HCT116 (cell line): ENCODE measurements at regions not wholly inside any gene's neighbourhood (a gene's known extent, or its start where the extent isn't known, plus 50 kb on each side); places are given as distances from the start of the nearest gene placed in this dataset.

ENCODE experiments used
- ATAC-seq: fragments of 200-7000 bp; cut with Tn5 transposase; 2 replicates; pipeline ENCODE4 v1.9.1; 2020; ENCODE audit warnings: mild to moderate bottlenecking, moderate library complexity
- BruUV-seq: library from RNA; stranded (reverse); fragments of 400-500 nt; replicated peaks from 2 replicates; lab custom pipeline; 2021; lab: Mats Ljungman, UMichigan
- CTCF ChIA-PET: fragments of 300-600 bp; sonication (Branson Sonifier 250); formaldehyde crosslinking; loops from one replicate; lab custom pipeline; 2021; ENCODE audit warnings: antibody characterized with exemption; lab: Charles Lee
- POLR2A ChIA-PET: fragments of 300-600, 350-600 bp; sonication (Branson Sonifier 250); formaldehyde crosslinking; loops from one replicate; lab custom pipeline; 2021; ENCODE audit warnings: antibody characterized with exemption; lab: Charles Lee
- RAD21 ChIA-PET, 2 experiments: fragments of 300-600 bp; sonication (Branson Sonifier 250); formaldehyde crosslinking; loops; one replicate each; lab custom pipeline; 2023; ENCODE audit warnings: low total read pairs in 2 of 2; ENCODE audit not compliant: uncharacterized antibody in 2 of 2, unreplicated experiment in 2 of 2, low non-redundant PET in 1 of 2; lab: Charles Lee
- DNase-seq: peaks from one replicate; pipeline ENCODE4 v3.0.0-alpha.2; 2010; ENCODE audit warnings: low read depth, low spot score
- H2AFZ ChIP-seq: fragments of 200-600 bp; shearing (Covaris generic), sonication (generic); 2 replicates; pipeline ENCODE4 v1.6.1; 2017; ENCODE audit warnings: low read depth, mixed run types, mixed read lengths, antibody characterized with exemption, low read length; ENCODE audit not compliant: poor library complexity, severe bottlenecking
- H3K27ac ChIP-seq: 2 replicates; pipeline ENCODE4 v1.5.1; 2012; ENCODE audit warnings: low read depth, low read length
- H3K27me3 ChIP-seq: fragments of 200-600 bp; sonication (generic); 2 replicates; pipeline ENCODE4 v1.6.1; 2016; ENCODE audit warnings: mixed run types, low read length, mixed read lengths; ENCODE audit not compliant: insufficient read depth
- H3K36me3 ChIP-seq, 2 experiments: fragments of 200-500 bp in 1 of 2; fragments of 200-600 bp in 1 of 2; sonication (Bioruptor generic) in 1 of 2; sonication (generic) in 1 of 2; 2 replicates each; pipeline versions ENCODE4 v1.5.1 to v1.6.1; 2014 to 2016; ENCODE audit warnings: low read length in 2 of 2, inconsistent platforms in 1 of 2, mixed read lengths in 1 of 2, mixed run types in 1 of 2; ENCODE audit not compliant: insufficient read depth in 2 of 2, control insufficient read depth in 1 of 2
- H3K4me1 ChIP-seq, 2 experiments: fragments of 200-600 bp in 1 of 2; sonication (generic) in 1 of 2; 2 replicates each; pipeline versions ENCODE4 v1.5.1 to v1.6.1; 2012 to 2017; ENCODE audit warnings: low read length in 2 of 2, inconsistent platforms in 1 of 2, mild to moderate bottlenecking in 1 of 2, mixed read lengths in 1 of 2, mixed run types in 1 of 2, moderate library complexity in 1 of 2; ENCODE audit not compliant: insufficient read depth in 2 of 2, control insufficient read depth in 1 of 2
- H3K4me2 ChIP-seq: fragments of 200-600 bp; sonication (generic); 2 replicates; pipeline ENCODE4 v1.6.1; 2017; ENCODE audit warnings: mixed run types, low read length, mixed read lengths
- H3K4me3 ChIP-seq, 2 experiments: fragments of 200-600 bp in 1 of 2; sonication (generic) in 1 of 2; replicated peaks in 1 of 2; 2 replicates each; pipeline ENCODE4 v1.5.1; 2011 to 2016; ENCODE audit warnings: low read length in 2 of 2, control low read depth in 1 of 2, low read depth in 1 of 2, mild to moderate bottlenecking in 1 of 2, mixed read lengths in 1 of 2, mixed run types in 1 of 2
- H3K79me2 ChIP-seq: fragments of 200-600 bp; sonication (generic); 2 replicates; pipeline ENCODE4 v1.6.1; 2017; ENCODE audit warnings: mild to moderate bottlenecking, mixed run types, low read length, moderate library complexity, mixed read lengths; ENCODE audit not compliant: insufficient read depth
- H3K9ac ChIP-seq: fragments of 200-600 bp; sonication (generic); 2 replicates; pipeline ENCODE4 v1.6.1; 2016; ENCODE audit warnings: low read length, mixed read lengths
- H3K9me2 ChIP-seq: fragments of 200-600 bp; sonication (generic), shearing (Covaris generic); 2 replicates; pipeline ENCODE4 v1.6.1; 2017; ENCODE audit warnings: mixed run types, mild to moderate bottlenecking, moderate library complexity; ENCODE audit not compliant: insufficient read depth
- H3K9me3 ChIP-seq, 2 experiments: fragments of 200-500 bp in 1 of 2; fragments of 200-600 bp in 1 of 2; sonication (Bioruptor generic) in 1 of 2; sonication (generic) in 1 of 2; 2 replicates each; pipeline ENCODE4 v1.6.1; 2014 to 2017; ENCODE audit warnings: low read length in 2 of 2, mixed read lengths in 2 of 2, inconsistent platforms in 1 of 2, low read depth in 1 of 2, mild to moderate bottlenecking in 1 of 2, mixed run types in 1 of 2, moderate library complexity in 1 of 2; ENCODE audit not compliant: control insufficient read depth in 1 of 2, insufficient read depth in 1 of 2
- H4K20me1 ChIP-seq: fragments of 200-600 bp; sonication (generic), shearing (Covaris generic); 2 replicates; pipeline ENCODE4 v1.6.1; 2017; ENCODE audit warnings: mixed run types, mild to moderate bottlenecking, moderate library complexity; ENCODE audit not compliant: insufficient read depth
- CBX3 ChIP-seq: IDR thresholded peaks from 2 replicates; pipeline ENCODE4 v1.6.1; 2012; ENCODE audit warnings: low read depth
- CEBPB ChIP-seq: IDR thresholded peaks from 2 replicates; pipeline ENCODE4 v1.6.1; 2012; ENCODE audit warnings: low read depth
- EGR1 ChIP-seq: IDR thresholded peaks from 2 replicates; pipeline ENCODE4 v1.6.1; 2012; ENCODE audit warnings: low read depth
- ELF1 ChIP-seq: IDR thresholded peaks from 2 replicates; pipeline ENCODE4 v1.6.1; 2012; ENCODE audit warnings: low read depth, borderline replicate concordance
- EZH2phosphoT487 ChIP-seq: fragments of 200-600 bp; IDR thresholded peaks from 2 replicates; pipeline ENCODE4 v1.6.1; 2018; ENCODE audit warnings: antibody characterized with exemption, borderline replicate concordance
- JUND ChIP-seq: IDR thresholded peaks from 2 replicates; pipeline ENCODE4 v1.6.1; 2012
- POLR2A ChIP-seq: IDR thresholded peaks from 2 replicates; pipeline ENCODE4 v1.7.0; 2011; ENCODE audit warnings: borderline replicate concordance; ENCODE audit not compliant: insufficient read depth, insufficient read length; ENCODE audit errors: extremely low read depth
- SRF ChIP-seq: IDR thresholded peaks from 2 replicates; pipeline ENCODE4 v1.6.1; 2012; ENCODE audit warnings: low read depth
- ZBTB33 ChIP-seq: IDR thresholded peaks from 2 replicates; pipeline ENCODE4 v1.6.1; 2011; ENCODE audit warnings: mild to moderate bottlenecking, low read length, moderate library complexity; ENCODE audit not compliant: insufficient replicate concordance; ENCODE audit errors: extremely low read depth
- ZFX ChIP-seq: fragments of 450-650 bp; IDR thresholded peaks from 2 replicates; pipeline ENCODE4 v1.6.1; 2017
- ZNF274 ChIP-seq: fragments of 200-500 bp; sonication (Bioruptor generic); IDR thresholded peaks from 2 replicates; pipeline ENCODE4 v1.6.1; 2014; ENCODE audit warnings: mild to moderate bottlenecking, low read depth, low read length, inconsistent platforms
- intact Hi-C: fragments of 100-400 bp; cut with micrococcal nuclease; formaldehyde crosslinking; loops from 2 replicates; pipeline ENCODE4 v1.10.0; 2022
- TF ChIP-seq, protein P1 (sequence below): IDR thresholded peaks from 2 replicates; pipeline ENCODE4 v1.6.1; 2012
- TF ChIP-seq, protein P2 (sequence below): IDR thresholded peaks from 2 replicates; pipeline ENCODE4 v1.6.1; 2012; ENCODE audit warnings: low read depth

DNA sequence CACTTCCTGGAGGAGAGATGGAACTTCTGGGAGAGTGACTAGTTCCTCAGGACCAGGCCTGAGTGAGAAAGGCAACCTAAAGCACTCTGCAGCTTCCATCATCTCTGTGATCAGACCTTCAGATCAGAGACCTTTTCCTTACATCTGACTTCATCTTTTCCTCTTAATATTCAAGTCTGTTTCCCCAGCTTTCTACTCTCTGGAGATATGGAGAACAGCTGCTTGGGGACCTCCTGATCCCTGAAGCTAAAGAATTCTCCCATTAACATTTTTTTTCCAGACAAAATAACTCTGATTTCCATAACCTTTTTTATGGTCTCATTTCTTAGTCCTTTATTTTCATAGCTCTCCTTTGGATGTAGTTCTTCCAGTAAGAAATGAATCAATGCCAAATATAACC is 133.4 kb upstream of the FNDC3A start (continued):
- no peak for TF ChIP-seq EZH2phosphoT487
- no peak for TF ChIP-seq EGR1
- TF ChIP-seq, protein P1, sequence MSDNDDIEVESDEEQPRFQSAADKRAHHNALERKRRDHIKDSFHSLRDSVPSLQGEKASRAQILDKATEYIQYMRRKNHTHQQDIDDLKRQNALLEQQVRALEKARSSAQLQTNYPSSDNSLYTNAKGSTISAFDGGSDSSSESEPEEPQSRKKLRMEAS: no peak
- no peak for TF ChIP-seq SRF

DNA sequence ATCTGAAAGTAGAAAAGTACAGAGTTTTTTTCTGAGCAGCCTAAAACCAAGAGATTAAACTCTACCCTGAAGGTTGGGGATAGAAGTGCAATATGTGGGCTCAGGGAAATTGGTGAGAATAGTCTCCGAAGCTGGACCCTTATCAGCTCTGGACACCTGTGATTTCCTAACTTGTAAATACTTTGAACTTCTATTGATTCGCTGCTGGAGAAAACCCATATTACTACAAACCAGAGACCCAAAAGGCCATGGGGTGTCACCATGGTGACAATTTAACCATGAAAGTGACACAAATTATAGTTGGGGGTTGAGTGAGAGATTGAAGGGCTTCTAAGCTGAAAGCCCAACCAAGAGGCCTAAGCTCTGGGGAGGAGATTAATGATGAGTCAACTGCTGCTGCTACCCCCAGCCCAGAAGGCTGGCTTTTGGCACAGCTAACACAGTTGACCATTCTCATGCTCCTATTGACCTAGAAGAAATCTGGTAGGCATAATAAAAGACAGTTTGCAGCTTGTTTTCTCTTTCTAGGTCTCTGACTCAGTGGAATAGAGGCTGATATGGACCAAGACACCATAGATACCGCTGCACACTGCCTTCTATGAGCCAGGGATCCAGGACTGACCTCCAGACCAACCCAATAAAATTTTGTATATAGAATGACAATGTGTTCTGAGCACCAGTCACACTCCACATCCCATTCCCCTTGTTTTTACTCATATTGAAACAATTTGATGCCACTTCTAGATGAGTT is 131.9 kb upstream of the FNDC3A start:
- no peak for DNase-seq

GRCh38 chr13:48844676-48845075 is 131.0 kb upstream of the FNDC3A start:
- H3K9ac ChIP-seq: no peak overlapping the region
- TF ChIP-seq, protein P2, sequence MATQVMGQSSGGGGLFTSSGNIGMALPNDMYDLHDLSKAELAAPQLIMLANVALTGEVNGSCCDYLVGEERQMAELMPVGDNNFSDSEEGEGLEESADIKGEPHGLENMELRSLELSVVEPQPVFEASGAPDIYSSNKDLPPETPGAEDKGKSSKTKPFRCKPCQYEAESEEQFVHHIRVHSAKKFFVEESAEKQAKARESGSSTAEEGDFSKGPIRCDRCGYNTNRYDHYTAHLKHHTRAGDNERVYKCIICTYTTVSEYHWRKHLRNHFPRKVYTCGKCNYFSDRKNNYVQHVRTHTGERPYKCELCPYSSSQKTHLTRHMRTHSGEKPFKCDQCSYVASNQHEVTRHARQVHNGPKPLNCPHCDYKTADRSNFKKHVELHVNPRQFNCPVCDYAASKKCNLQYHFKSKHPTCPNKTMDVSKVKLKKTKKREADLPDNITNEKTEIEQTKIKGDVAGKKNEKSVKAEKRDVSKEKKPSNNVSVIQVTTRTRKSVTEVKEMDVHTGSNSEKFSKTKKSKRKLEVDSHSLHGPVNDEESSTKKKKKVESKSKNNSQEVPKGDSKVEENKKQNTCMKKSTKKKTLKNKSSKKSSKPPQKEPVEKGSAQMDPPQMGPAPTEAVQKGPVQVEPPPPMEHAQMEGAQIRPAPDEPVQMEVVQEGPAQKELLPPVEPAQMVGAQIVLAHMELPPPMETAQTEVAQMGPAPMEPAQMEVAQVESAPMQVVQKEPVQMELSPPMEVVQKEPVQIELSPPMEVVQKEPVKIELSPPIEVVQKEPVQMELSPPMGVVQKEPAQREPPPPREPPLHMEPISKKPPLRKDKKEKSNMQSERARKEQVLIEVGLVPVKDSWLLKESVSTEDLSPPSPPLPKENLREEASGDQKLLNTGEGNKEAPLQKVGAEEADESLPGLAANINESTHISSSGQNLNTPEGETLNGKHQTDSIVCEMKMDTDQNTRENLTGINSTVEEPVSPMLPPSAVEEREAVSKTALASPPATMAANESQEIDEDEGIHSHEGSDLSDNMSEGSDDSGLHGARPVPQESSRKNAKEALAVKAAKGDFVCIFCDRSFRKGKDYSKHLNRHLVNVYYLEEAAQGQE: no peak
- TF ChIP-seq CBX3: no peak
- TF ChIP-seq EGR1: no peak
- no peak for TF ChIP-seq CEBPB
- TF ChIP-seq ZFX: no peak
- TF ChIP-seq ZBTB33: no peak
- no peak for TF ChIP-seq ZNF274
- no peak for TF ChIP-seq ELF1
- TF ChIP-seq JUND: no peak
- no peak for TF ChIP-seq POLR2A
- no TSS peak for BruUV-seq
- no peaks in the 10 kb centered on the region for H4K20me1 ChIP-seq
- no peaks in the 10 kb centered on the region for H3K79me2 ChIP-seq
- intact Hi-C loops: no loop called here
- ChIA-PET CTCF (no interaction called here), POLR2A (no interaction called here), RAD21 (no interaction called here)
- H3K27me3 ChIP-seq: no peaks in the 10 kb centered on the region
- no peaks in the 10 kb centered on the region for H3K4me1 ChIP-seq
- no peak overlapping the region for H2AFZ ChIP-seq
- H3K36me3 ChIP-seq: no peaks in the 10 kb centered on the region
- H3K4me2 ChIP-seq: no peak overlapping the region
- no peaks in the 10 kb centered on the region for H3K9me3 ChIP-seq
- no peak overlapping the region for H3K27ac ChIP-seq
- no peak overlapping the region for H3K4me3 ChIP-seq
- H3K9me2 ChIP-seq: no peaks in the 10 kb centered on the region
- DNase-seq (no peak), ATAC-seq (no peak)

More for the DNA sequence above, 131.9 kb upstream of the FNDC3A start:
- Histone ChIP-seq H3K4me3 (no peak overlapping the region), H3K9ac (no peak overlapping the region), H2AFZ (no peak overlapping the region), H3K4me1 (no peaks in the 10 kb centered on the region), H3K79me2 (no peaks in the 10 kb centered on the region), H3K4me2 (no peak overlapping the region), H3K9me2 (no peaks in the 10 kb centered on the region)
- intact Hi-C loops: no loop called here
- BruUV-seq: no TSS peak
- no peak for TF ChIP-seq CEBPB
- TF ChIP-seq, all 23 proteins: peak for 0
- Histone ChIP-seq H3K27ac (no peak overlapping the region), H3K27me3 (no peaks in the 10 kb centered on the region), H3K9me3 (no peaks in the 10 kb centered on the region), H4K20me1 (no peaks in the 10 kb centered on the region), H3K36me3 (no peaks in the 10 kb centered on the region)
- RAD21 ChIA-PET: no interaction called here
- POLR2A ChIA-PET: no interaction called here
- CTCF ChIA-PET: no interaction called here
- no peak for ATAC-seq
